Colonic mucosa (tissue), 4 donors: ENCODE measurements at regions not wholly inside any gene's neighbourhood (a gene's known extent, or its start where the extent isn't known, plus 50 kb on each side); places are given as distances from the start of the nearest gene placed in this dataset.

Experiments used
- DNase-seq: peaks from one replicate; pipeline ENCODE4 v3.0.0-alpha.2; 2020
- H3K27ac ChIP-seq: fragments of 200-600 bp; one replicate; pipeline ENCODE4 v1.8.0; 2021
- H3K27me3 ChIP-seq: fragments of 200-600 bp; one replicate; pipeline ENCODE4 v1.8.0; 2021
- H3K36me3 ChIP-seq: fragments of 200-600 bp; one replicate; pipeline ENCODE4 v1.8.0; 2021
- H3K4me1 ChIP-seq: fragments of 200-600 bp; one replicate; pipeline ENCODE4 v1.8.0; 2021; ENCODE audit warnings: mild to moderate bottlenecking
- H3K4me3 ChIP-seq: fragments of 200-600 bp; one replicate; pipeline ENCODE4 v1.8.0; 2021
- H3K9ac ChIP-seq, 2 donors: one replicate each; pipeline ENCODE4 v1.7.0; 2013; ENCODE audit warnings: control low read depth in 2 of 2, low read depth in 2 of 2, low read length in 2 of 2
- H3K9me3 ChIP-seq: fragments of 200-600 bp; one replicate; pipeline ENCODE4 v1.8.0; 2021
- CTCF ChIP-seq: fragments of 200-600 bp; IDR thresholded peaks from one replicate; pipeline ENCODE4 v1.8.0; 2022; ENCODE audit warnings: antibody characterized with exemption, mild to moderate bottlenecking
- intact Hi-C: fragments of 100-400 bp; cut with DNase I; formaldehyde crosslinking; loops from one replicate; pipeline ENCODE4 v1.14.1; 2022
- donor health status: healthy.
- donor health status: DM: no; HTN: no; CAD: no.
- donor health status: DM: no; HTN: no; CAD: no.

GRCh38 chr5:29389993-29390392 is 1803.5 kb upstream of the CDH6 start:
- no peak overlapping the region for H3K9ac ChIP-seq
- H3K27me3 ChIP-seq = no peaks in the 10 kb centered on the region
- intact Hi-C loops = no loop called here
- H3K36me3 ChIP-seq = no peaks in the 10 kb centered on the region
- no peak overlapping the region for H3K27ac ChIP-seq
- DNase-seq = no peak
- no peak overlapping the region for H3K4me3 ChIP-seq
- no peak for TF ChIP-seq CTCF
- H3K4me1 ChIP-seq = no peaks in the 10 kb centered on the region
- H3K9me3 ChIP-seq = no peaks in the 10 kb centered on the region

GRCh38 chr5:29387384-29387783 is 1806.1 kb upstream of the CDH6 start:
- Histone ChIP-seq H3K9me3 (no peaks in the 10 kb centered on the region), H3K27ac (no peak overlapping the region), H3K4me1 (no peaks in the 10 kb centered on the region), H3K27me3 (no peaks in the 10 kb centered on the region), H3K4me3 (no peak overlapping the region), H3K36me3 (no peaks in the 10 kb centered on the region), H3K9ac (no peak overlapping the region)
- no peak for TF ChIP-seq CTCF
- DNase-seq = no peak
- intact Hi-C loops = no loop called here

- Histone ChIP-seq H3K4me3 (no peak overlapping the region), H3K9ac (no peak overlapping the region), H3K4me1 (no peaks in the 10 kb centered on the region), H3K27me3 (no peaks in the 10 kb centered on the region), H3K27ac (no peak overlapping the region), H3K9me3 (no peaks in the 10 kb centered on the region), H3K36me3 (no peaks in the 10 kb centered on the region)
- intact Hi-C loops = no loop called here
- DNase-seq = no peak
- TF ChIP-seq CTCF = no peak
Measured at GRCh38 chr5:29382780-29383179, 1810.7 kb upstream of the CDH6 start.

GRCh38 chr5:29380029-29380428 is 1813.5 kb upstream of the CDH6 start:
- intact Hi-C loops = no loop called here
- H3K4me1 ChIP-seq = no peaks in the 10 kb centered on the region
- no peak overlapping the region for H3K4me3 ChIP-seq
- H3K9me3 ChIP-seq = no peaks in the 10 kb centered on the region
- no peak for DNase-seq
- H3K36me3 ChIP-seq = no peaks in the 10 kb centered on the region
- TF ChIP-seq CTCF = no peak
- no peaks in the 10 kb centered on the region for H3K27me3 ChIP-seq
- no peak overlapping the region for H3K27ac ChIP-seq
- H3K9ac ChIP-seq = no peak overlapping the region

GRCh38 chr5:29379619-29380018 is 1813.9 kb upstream of the CDH6 start:
- no peak for DNase-seq
- intact Hi-C loops = no loop called here
- H3K9ac ChIP-seq = no peak overlapping the region
- no peak overlapping the region for H3K27ac ChIP-seq
- TF ChIP-seq CTCF = no peak
- H3K36me3 ChIP-seq = no peaks in the 10 kb centered on the region
- H3K4me3 ChIP-seq = no peak overlapping the region
- no peaks in the 10 kb centered on the region for H3K27me3 ChIP-seq
- no peaks in the 10 kb centered on the region for H3K9me3 ChIP-seq
- no peaks in the 10 kb centered on the region for H3K4me1 ChIP-seq

- Histone ChIP-seq H3K27ac (no peak overlapping the region), H3K27me3 (no peaks in the 10 kb centered on the region), H3K4me1 (no peaks in the 10 kb centered on the region), H3K36me3 (no peaks in the 10 kb centered on the region), H3K9ac (no peak overlapping the region), H3K9me3 (no peaks in the 10 kb centered on the region), H3K4me3 (no peak overlapping the region)
- intact Hi-C loops = no loop called here
- no peak for TF ChIP-seq CTCF
- no peak for DNase-seq
Measured at GRCh38 chr5:29378104-29378503, 1815.4 kb upstream of the CDH6 start.
